ENCODE measurements at regions not wholly inside any gene's neighbourhood (a gene's known extent, or its start where the extent isn't known, plus 50 kb on each side); places are given as distances from the start of the nearest gene placed in this dataset.

DNA sequence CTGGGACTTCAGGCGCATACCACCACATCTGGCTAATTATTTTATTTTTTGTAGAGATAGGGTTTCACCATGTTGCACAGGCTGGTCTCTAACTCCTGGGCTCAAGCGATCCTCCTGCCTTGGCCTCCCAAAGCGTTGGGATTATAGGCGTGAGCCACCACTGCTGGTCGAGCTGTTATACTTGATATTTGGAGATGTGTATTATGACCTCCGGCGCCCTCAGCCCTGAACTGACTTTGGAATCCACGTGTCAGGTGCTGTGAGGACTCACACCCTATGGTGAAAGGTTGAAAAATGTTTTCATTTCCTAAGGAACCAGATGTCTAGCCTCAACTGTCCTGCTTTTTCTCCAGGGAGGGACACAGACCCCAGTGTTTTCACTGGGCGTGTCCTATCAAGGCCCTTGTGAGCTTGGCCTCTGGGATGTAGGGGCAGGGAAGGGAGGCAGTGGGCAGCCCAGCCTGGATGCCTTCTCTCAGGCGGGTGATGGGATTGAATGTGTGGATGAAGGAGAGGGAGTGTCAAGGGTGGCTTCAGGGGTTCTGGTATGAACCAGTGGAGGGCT is 56.4 kb upstream of the HAAO start:
- Mint-ChIP-seq H3K4me3 (no peak overlapping the region), H3K4me1 (no peaks in the 10 kb centered on the region), H3K27me3 (no peaks in the 10 kb centered on the region), H3K9me3 (no peaks in the 10 kb centered on the region), H3K36me3 (ENCODE audit: low read depth) (no peaks in the 10 kb centered on the region), H3K27ac (no peak overlapping the region)
- POLR2A ChIA-PET, result interaction anchor here (0.7 kb wide), 1 partner anchor 674 kb away, joined by 3 read pairs; no protein-coding TSS in a partner anchor
- DNase-seq, result no peak
- CTCF ChIA-PET, result interaction anchor here (0.8 to 1.5 kb wide), 2 partner anchors 11 to 21 kb away, joined by 3 to 8 read pairs; no protein-coding TSS in a partner anchor

DNA sequence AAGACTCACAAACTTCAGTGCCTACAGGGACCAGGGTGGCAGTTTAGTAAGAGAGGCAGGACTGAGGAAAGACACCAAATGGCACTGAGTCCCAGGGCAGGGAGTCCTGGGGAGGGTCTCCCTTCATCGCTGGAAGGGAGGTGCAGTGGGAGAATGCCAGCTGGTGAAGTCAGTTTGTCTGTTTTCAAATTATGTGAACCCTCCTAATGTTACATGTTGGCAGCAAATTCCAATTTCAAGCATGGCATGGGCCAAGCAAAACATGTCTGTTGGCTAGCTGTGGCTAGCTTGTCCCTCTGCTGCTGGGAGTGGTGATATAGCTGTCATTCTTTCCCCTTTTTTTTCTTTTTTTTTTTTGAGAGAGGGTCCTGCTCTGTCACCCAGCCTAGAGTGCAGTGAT is 55.9 kb upstream of the HAAO start:
- Mint-ChIP-seq H3K27ac (no peak overlapping the region), H3K27me3 (no peaks in the 10 kb centered on the region), H3K4me1 (no peaks in the 10 kb centered on the region), H3K4me3 (no peak overlapping the region), H3K36me3 (ENCODE audit: low read depth) (no peaks in the 10 kb centered on the region), H3K9me3 (no peaks in the 10 kb centered on the region)
- CTCF ChIA-PET, result interaction anchor here (0.6 to 1.5 kb wide), 4 partner anchors 12 to 39 kb away, joined by 3 to 8 read pairs (median 4); no protein-coding TSS in a partner anchor
- POLR2A ChIA-PET, result no interaction called here
- no peak for DNase-seq

DNA sequence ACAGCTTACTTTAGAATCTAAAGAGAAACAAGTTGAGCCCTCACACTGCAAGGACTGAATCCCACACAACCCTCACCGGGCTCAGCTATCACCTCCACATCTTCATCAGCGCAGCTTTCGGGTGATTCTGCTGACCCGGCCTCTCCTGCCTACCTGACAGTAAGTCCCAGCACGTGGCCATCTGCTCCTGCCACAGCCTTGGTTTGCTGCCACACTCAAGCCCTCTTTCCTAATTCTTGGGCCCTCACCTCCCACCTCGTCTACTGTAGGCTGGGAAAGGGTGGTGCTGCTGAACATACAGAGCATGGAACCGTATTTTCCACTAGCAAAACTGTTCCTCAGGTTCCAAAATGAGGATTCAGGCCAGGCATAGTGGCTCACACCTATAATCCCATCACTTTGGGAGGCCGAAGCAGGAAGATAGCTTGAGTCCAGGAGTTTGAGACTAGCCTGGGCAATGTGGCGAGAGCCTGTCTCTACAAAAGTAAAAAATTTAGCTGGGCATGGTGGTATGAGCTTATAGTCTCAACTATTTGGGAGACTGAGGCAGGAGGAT is 55.3 kb upstream of the HAAO start:
- H3K27ac Mint-ChIP-seq, result no peak overlapping the region
- no peaks in the 10 kb centered on the region for H3K9me3 Mint-ChIP-seq
- H3K27me3 Mint-ChIP-seq, result no peaks in the 10 kb centered on the region
- DNase-seq, result no peak
- H3K36me3 Mint-ChIP-seq (ENCODE audit: low read depth), result no peaks in the 10 kb centered on the region
- no peaks in the 10 kb centered on the region for H3K4me1 Mint-ChIP-seq
- no peak overlapping the region for H3K4me3 Mint-ChIP-seq
- POLR2A ChIA-PET, result no interaction called here
- CTCF ChIA-PET, result interaction anchor here (0.6 to 1.5 kb wide), 5 partner anchors 12 to 39 kb away, joined by 3 to 8 read pairs (median 3); no protein-coding TSS in a partner anchor

DNA sequence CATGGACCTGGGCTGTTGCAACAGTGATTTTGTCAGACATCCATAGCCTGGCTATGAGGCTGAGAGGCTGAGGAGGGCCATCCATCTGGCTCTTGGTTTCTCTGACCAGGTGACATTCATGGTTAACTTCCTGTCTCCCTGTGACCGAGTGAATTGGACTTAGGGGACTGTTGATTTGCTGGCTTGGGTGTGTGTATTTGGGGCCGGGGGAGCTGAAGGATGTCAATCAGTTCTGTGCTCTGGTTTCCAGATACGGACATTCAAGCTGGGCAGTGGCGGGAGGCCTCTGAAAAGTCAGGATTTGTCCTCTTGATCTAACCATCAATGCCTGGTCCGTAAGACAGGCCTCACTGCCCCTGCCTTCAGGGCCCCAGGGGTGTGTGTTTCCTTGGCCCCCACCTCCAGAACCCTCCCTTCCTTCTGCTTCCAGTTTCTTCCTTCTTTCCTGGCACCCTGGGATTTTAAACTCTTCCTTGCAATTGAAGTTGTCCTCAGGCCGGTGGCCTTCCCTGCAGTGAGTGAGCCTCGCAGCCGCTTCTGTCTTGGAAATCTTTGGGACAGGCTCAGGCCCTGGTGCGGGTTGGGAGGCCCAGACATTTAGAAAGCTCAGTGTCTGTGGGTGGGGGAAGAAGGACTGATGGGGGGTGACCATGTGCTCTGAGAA is 54.7 kb upstream of the HAAO start:
- no peak for DNase-seq
- ChIA-PET CTCF (interaction anchor here (1.1 to 1.4 kb wide), 2 partner anchors 15 to 36 kb away, joined by 3 read pairs; no protein-coding TSS in a partner anchor), POLR2A (no interaction called here)
- Mint-ChIP-seq H3K27ac (no peak overlapping the region), H3K4me1 (no peaks in the 10 kb centered on the region), H3K9me3 (no peaks in the 10 kb centered on the region), H3K27me3 (no peaks in the 10 kb centered on the region), H3K36me3 (ENCODE audit: low read depth) (no peaks in the 10 kb centered on the region), H3K4me3 (no peak overlapping the region)

DNA sequence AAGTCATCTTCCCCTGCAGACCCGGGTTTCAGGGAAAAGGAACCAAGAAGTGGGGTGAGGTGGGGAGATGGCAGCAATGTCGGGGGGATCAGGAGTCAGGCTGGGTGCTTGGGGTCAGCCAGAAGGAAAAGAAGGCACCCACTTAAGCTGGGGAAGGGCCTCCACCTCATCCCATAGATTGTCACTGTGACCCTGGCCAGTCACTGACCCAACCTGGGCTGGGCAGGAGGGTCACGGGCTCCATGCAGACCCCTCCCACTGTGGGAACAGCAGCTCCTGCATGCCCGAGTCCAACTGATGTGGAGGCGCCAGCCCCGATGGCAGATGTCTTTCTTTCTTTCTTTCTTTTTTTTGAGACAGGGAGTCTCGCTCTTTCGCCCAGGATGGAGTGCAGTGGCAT is 53.6 kb upstream of the HAAO start:
- H3K9me3 Mint-ChIP-seq, result no peaks in the 10 kb centered on the region
- no peak overlapping the region for H3K27ac Mint-ChIP-seq
- H3K4me1 Mint-ChIP-seq, result no peaks in the 10 kb centered on the region
- H3K36me3 Mint-ChIP-seq (ENCODE audit: low read depth), result no peaks in the 10 kb centered on the region
- POLR2A ChIA-PET, result no interaction called here
- H3K27me3 Mint-ChIP-seq, result no peaks in the 10 kb centered on the region
- DNase-seq, result no peak
- H3K4me3 Mint-ChIP-seq, result no peak overlapping the region
- CTCF ChIA-PET, result no interaction called here

DNA sequence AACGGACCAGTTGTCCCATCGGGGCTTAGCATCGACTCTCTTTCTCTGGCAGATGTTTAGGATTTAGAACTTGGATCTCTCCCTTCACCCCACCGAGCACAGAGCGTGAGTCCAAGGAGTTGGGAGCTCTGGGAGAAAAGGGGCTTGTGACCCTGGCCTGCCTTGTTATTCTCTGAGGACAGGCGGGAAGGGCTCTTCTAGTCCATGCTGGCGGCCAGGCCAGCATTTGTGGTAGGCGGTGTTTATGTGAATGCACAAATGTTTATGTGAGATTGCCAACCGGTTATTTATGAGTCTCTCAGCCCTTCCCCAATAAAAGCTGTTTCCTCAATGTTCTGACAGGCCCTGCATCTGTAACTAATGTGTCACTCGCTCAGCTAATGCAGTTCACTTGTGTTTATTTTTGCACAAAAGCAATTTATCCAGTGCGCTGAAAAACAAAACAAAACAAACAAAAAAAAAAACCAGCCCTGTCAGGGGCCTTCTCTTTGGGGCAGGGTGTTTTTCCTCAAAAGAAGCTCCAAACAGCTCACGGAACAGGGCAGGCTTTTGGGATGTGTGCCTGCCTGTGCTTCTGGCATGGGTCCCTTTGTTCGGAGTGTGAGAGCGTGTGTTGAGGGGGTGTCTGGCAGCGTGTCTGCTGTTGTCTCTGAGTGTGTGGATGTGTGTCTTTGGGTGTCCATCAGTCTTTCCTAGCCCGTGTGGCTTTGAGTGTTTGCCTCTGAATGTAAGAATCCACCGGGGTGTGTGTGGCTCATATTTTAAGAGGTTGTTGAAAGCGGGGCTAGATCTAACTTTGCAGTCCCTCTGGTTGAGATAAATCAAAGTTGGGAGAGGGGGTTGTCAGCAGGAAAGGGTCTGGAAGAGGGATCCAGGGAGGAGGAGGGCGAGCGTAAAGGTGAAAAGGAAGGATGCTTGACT is 52.8 kb upstream of the HAAO start:
- Mint-ChIP-seq H3K27ac (no peak overlapping the region), H3K9me3 (no peaks in the 10 kb centered on the region), H3K4me3 (no peak overlapping the region), H3K36me3 (ENCODE audit: low read depth) (no peaks in the 10 kb centered on the region), H3K27me3 (no peaks in the 10 kb centered on the region), H3K4me1 (no peaks in the 10 kb centered on the region)
- POLR2A ChIA-PET, result interaction anchor here (0.6 kb wide), 1 partner anchor 303 kb away, joined by 8 read pairs; no protein-coding TSS in a partner anchor
- CTCF ChIA-PET, result interaction anchor here (0.6 kb wide), 1 partner anchor 103 kb away, joined by 3 read pairs; no protein-coding TSS in a partner anchor
- DNase-seq, result no peak

DNA sequence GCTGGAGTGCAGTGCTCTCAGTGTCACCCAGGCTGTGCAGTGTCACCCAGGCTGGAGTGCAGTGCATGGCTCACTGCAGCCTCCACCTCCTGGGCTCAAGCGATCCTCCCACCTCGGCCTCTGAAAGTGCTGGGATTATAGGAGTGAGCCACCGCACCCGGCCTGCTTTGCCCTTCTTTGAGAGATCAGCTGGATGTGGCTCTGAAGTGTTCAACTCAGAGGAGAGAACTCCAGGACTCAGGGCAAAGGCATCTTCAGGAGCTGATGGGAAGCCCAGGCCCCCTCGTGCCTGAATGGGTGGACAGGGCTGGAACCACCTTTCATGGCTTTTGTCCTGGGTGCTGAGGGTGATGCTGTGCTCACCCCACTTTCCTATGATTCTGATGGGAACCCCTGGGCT is 52.0 kb upstream of the HAAO start:
- no peaks in the 10 kb centered on the region for H3K4me1 Mint-ChIP-seq
- no peaks in the 10 kb centered on the region for H3K27me3 Mint-ChIP-seq
- no peak for DNase-seq
- no peaks in the 10 kb centered on the region for H3K9me3 Mint-ChIP-seq
- CTCF ChIA-PET, result interaction anchor here (0.6 kb wide), 1 partner anchor 35 kb away, joined by 3 read pairs; no protein-coding TSS in a partner anchor
- no peaks in the 10 kb centered on the region for H3K36me3 Mint-ChIP-seq (ENCODE audit: low read depth)
- no peak overlapping the region for H3K27ac Mint-ChIP-seq
- no peak overlapping the region for H3K4me3 Mint-ChIP-seq
- POLR2A ChIA-PET, result no interaction called here

DNA sequence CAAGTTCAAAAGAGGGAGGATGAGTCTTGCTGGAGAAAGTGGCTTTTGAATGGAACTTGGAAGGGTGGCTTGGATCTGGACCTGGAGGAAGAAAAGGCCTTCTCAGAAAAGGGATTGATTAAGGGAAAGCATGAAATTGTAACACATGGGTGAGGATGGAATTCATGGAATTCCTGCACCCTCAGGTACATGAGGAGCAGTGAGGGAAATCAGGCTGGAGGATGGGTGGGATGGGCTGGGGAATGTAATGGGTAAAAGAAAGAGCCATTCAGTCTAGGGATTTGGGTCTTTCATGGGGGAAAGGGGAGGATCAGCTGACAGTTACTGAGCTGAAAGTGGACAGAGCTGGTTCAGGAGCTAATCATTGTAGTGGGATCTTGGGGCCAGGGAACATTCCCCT is 51.2 kb upstream of the HAAO start:
- no peaks in the 10 kb centered on the region for H3K27me3 Mint-ChIP-seq
- H3K4me1 Mint-ChIP-seq, result no peaks in the 10 kb centered on the region
- no peak for DNase-seq

DNA sequence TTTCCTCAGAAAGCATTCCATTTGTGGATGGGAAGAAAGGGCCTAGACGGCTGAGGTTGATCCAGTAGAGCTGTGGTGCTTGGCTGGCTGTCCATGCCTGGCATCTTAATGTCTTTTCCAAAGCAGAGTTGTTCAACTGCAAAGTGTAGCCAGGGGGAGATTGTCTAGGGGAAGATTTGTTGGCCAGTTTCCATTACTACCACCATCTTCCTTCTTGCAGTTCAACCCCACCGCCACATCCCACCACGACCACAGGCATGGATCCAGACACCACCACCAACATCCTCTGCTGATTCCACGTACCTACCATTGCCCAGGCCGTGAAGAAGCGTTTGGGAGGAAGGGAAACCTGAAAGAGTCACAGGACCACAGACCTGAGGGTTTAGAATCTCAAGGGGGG is 50.7 kb upstream of the HAAO start:
- ChIA-PET POLR2A (no interaction called here), CTCF (interaction anchor here (0.9 kb wide), 1 partner anchor 14 kb away, joined by 3 read pairs; no protein-coding TSS in a partner anchor)
- DNase-seq, result no peak
- Mint-ChIP-seq H3K4me1 (no peaks in the 10 kb centered on the region), H3K36me3 (ENCODE audit: low read depth) (no peaks in the 10 kb centered on the region), H3K27ac (no peak overlapping the region), H3K4me3 (no peak overlapping the region), H3K27me3 (no peaks in the 10 kb centered on the region), H3K9me3 (no peaks in the 10 kb centered on the region)

More for the DNA sequence above, 51.2 kb upstream of the HAAO start:
- ChIA-PET CTCF (interaction anchor here (0.6 to 0.9 kb wide), 2 partner anchors 14 to 34 kb away, joined by 3 read pairs; no protein-coding TSS in a partner anchor), POLR2A (no interaction called here)
- no peaks in the 10 kb centered on the region for H3K36me3 Mint-ChIP-seq (ENCODE audit: low read depth)
- no peak overlapping the region for H3K27ac Mint-ChIP-seq
- no peak overlapping the region for H3K4me3 Mint-ChIP-seq
- H3K9me3 Mint-ChIP-seq, result no peaks in the 10 kb centered on the region

DNA sequence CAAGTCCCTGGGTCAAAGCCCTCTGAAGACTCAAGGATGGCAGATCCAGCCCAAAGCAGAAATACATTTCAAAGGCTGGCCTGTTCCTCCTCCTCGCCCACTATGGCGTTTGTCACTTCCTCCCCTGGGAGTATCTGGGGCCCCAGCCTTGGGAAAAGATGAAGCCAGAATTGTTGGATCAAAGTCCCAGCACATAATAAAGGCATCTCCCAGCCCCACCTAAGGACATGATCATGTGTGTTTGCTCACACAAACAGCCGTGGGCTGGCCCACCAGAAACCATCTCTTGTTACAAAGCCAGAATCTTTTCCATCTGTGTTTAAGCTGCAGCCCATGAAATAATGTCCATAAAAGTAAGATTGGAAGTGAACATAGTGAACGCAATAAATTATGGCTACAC is 50.1 kb upstream of the HAAO start:
- H3K27ac Mint-ChIP-seq, result no peak overlapping the region
- DNase-seq, result no peak
- no peaks in the 10 kb centered on the region for H3K9me3 Mint-ChIP-seq
- no peaks in the 10 kb centered on the region for H3K36me3 Mint-ChIP-seq (ENCODE audit: low read depth)
- ChIA-PET POLR2A (no interaction called here), CTCF (interaction anchor here (0.6 to 0.9 kb wide), 4 partner anchors 7 to 708 kb away, joined by 3 to 4 read pairs (median 3); no protein-coding TSS in a partner anchor)
- H3K4me1 Mint-ChIP-seq, result no peaks in the 10 kb centered on the region
- no peaks in the 10 kb centered on the region for H3K27me3 Mint-ChIP-seq
- no peak overlapping the region for H3K4me3 Mint-ChIP-seq
